ENCODE measurements at regions not wholly inside any gene's neighbourhood (a gene's known extent, or its start where the extent isn't known, plus 50 kb on each side); places are given as distances from the start of the nearest gene placed in this dataset.

DNA sequence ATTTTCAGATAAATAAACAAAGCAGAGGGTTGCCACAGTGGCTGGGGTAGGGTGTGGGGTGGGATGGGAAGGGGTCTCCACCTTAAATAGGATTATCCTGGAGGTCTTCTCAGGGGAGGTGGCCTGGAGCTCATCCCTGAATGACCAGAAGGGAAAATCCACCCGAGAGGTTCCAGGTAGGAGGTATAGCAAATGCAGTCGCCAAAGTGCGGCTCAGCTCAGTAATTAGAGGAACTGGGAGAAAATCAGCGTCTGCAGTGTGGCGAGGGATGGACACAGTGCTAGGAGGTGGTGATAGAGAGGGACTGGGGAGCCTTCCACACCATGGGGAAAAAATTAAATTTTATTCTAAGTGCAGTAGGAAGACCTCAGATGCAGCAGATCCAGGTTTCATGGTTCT, 584.5 kb downstream of the MATN1 start (continued):
- TF ChIP-seq, protein P1, sequence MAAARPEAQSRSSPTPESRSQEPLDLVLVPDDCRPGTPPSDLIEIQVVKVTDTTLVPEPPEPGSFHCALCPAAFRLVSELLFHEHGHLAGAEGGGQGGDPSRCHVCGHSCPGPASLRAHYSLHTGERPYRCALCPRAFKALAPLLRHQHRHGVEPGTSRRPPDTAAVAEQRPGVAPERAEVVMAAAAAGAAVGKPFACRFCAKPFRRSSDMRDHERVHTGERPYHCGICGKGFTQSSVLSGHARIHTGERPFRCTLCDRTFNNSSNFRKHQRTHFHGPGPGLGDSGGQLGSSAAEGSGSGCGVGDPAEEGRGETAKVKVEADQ (CRISPR knock-in tag; IDR thresholded peaks at IDR 0.05; ENCODE audit: borderline replicate concordance) = no peak
- TF ChIP-seq ZSCAN29 (CRISPR knock-in tag; conservative IDR thresholded peaks at IDR 0.05) (no peak), ZNF564 (CRISPR knock-in tag; IDR thresholded peaks at IDR 0.05) (no peak), TCF12 (IDR thresholded peaks at IDR 0.05) (no peak), TCF12 (CRISPR knock-in tag; IDR thresholded peaks at IDR 0.05) (no peak), ZNF709 (CRISPR knock-in tag; IDR thresholded peaks at IDR 0.05) (no peak), PITX1 (CRISPR knock-in tag; IDR thresholded peaks at IDR 0.05) (no peak), TSC22D2 (CRISPR knock-in tag; IDR thresholded peaks at IDR 0.05; ENCODE audit: borderline replicate concordance) (no peak)
- TF ChIP-seq, protein P2, sequence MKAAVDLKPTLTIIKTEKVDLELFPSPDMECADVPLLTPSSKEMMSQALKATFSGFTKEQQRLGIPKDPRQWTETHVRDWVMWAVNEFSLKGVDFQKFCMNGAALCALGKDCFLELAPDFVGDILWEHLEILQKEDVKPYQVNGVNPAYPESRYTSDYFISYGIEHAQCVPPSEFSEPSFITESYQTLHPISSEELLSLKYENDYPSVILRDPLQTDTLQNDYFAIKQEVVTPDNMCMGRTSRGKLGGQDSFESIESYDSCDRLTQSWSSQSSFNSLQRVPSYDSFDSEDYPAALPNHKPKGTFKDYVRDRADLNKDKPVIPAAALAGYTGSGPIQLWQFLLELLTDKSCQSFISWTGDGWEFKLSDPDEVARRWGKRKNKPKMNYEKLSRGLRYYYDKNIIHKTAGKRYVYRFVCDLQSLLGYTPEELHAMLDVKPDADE (CRISPR knock-in tag; IDR thresholded peaks at IDR 0.05) = no peak
- TF ChIP-seq, protein P3, sequence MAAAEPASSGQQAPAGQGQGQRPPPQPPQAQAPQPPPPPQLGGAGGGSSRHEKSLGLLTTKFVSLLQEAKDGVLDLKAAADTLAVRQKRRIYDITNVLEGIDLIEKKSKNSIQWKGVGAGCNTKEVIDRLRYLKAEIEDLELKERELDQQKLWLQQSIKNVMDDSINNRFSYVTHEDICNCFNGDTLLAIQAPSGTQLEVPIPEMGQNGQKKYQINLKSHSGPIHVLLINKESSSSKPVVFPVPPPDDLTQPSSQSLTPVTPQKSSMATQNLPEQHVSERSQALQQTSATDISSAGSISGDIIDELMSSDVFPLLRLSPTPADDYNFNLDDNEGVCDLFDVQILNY (CRISPR knock-in tag; conservative IDR thresholded peaks at IDR 0.05) = no peak
- TF ChIP-seq, protein P4, sequence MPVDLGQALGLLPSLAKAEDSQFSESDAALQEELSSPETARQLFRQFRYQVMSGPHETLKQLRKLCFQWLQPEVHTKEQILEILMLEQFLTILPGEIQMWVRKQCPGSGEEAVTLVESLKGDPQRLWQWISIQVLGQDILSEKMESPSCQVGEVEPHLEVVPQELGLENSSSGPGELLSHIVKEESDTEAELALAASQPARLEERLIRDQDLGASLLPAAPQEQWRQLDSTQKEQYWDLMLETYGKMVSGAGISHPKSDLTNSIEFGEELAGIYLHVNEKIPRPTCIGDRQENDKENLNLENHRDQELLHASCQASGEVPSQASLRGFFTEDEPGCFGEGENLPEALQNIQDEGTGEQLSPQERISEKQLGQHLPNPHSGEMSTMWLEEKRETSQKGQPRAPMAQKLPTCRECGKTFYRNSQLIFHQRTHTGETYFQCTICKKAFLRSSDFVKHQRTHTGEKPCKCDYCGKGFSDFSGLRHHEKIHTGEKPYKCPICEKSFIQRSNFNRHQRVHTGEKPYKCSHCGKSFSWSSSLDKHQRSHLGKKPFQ (CRISPR knock-in tag; IDR thresholded peaks at IDR 0.05; ENCODE audit: insufficient replicate concordance) = no peak
- TF ChIP-seq, protein P5, sequence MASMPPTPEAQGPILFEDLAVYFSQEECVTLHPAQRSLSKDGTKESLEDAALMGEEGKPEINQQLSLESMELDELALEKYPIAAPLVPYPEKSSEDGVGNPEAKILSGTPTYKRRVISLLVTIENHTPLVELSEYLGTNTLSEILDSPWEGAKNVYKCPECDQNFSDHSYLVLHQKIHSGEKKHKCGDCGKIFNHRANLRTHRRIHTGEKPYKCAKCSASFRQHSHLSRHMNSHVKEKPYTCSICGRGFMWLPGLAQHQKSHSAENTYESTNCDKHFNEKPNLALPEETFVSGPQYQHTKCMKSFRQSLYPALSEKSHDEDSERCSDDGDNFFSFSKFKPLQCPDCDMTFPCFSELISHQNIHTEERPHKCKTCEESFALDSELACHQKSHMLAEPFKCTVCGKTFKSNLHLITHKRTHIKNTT (CRISPR knock-in tag; IDR thresholded peaks at IDR 0.05) = no peak
